ENCODE measurements at regions not wholly inside any gene's neighbourhood (a gene's known extent, or its start where the extent isn't known, plus 50 kb on each side); places are given as distances from the start of the nearest gene placed in this dataset.

- DNase-seq = no peak
Measured at GRCh38 chr3:28835249-28835648, 445.6 kb upstream of the RBMS3 start.

- DNase-seq = no peak
Measured at GRCh38 chr3:28835751-28836150, 445.1 kb upstream of the RBMS3 start.

GRCh38 chr3:28836199-28836598 is 444.7 kb upstream of the RBMS3 start:
- DNase-seq = no peak

- no peak for DNase-seq
Measured at GRCh38 chr3:28840976-28841376, 439.9 kb upstream of the RBMS3 start.

GRCh38 chr3:28841441-28841840 is 439.4 kb upstream of the RBMS3 start:
- no peak for DNase-seq

GRCh38 chr3:28844298-28845005 is 436.4 kb upstream of the RBMS3 start:
- no peak for DNase-seq

- no peak for DNase-seq
Measured at GRCh38 chr3:28845006-28845324, 435.9 kb upstream of the RBMS3 start.

- DNase-seq = no peak
Measured at GRCh38 chr3:28846971-28847478, 433.8 kb upstream of the RBMS3 start.

- DNase-seq = no peak
Measured at GRCh38 chr3:28847736-28848135, 433.1 kb upstream of the RBMS3 start.

GRCh38 chr3:28850186-28850585 is 430.7 kb upstream of the RBMS3 start:
- no peak for DNase-seq

GRCh38 chr3:28853830-28854229 is 427.0 kb upstream of the RBMS3 start:
- DNase-seq = peak in 1 of 2 donors; percentile 17

- DNase-seq = no peak
Measured at GRCh38 chr3:28856796-28857195, 424.1 kb upstream of the RBMS3 start.

- no peak for DNase-seq
Measured at GRCh38 chr3:28859897-28860296, 421.0 kb upstream of the RBMS3 start.

GRCh38 chr3:28860307-28860706 is 420.6 kb upstream of the RBMS3 start:
- DNase-seq = peak in 1 of 2 donors; percentile 40

- peak in 1 of 2 donors; percentile 52 for DNase-seq
Measured at GRCh38 chr3:28863186-28863585, 417.7 kb upstream of the RBMS3 start.

GRCh38 chr3:28867836-28868235 is 413.0 kb upstream of the RBMS3 start:
- DNase-seq = no peak

GRCh38 chr3:28868897-28869296 is 412.0 kb upstream of the RBMS3 start:
- no peak for DNase-seq

- DNase-seq = no peak
Measured at GRCh38 chr3:28877912-28878311, 403.0 kb upstream of the RBMS3 start.

GRCh38 chr3:28890373-28890772 is 390.5 kb upstream of the RBMS3 start:
- no peak for DNase-seq

- DNase-seq = no peak
Measured at GRCh38 chr3:28891485-28891884, 389.4 kb upstream of the RBMS3 start.

GRCh38 chr3:28900301-28900700 is 380.6 kb upstream of the RBMS3 start:
- DNase-seq = no peak

- DNase-seq = no peak
Measured at GRCh38 chr3:28901018-28901417, 379.9 kb upstream of the RBMS3 start.

GRCh38 chr3:28903171-28903601 is 377.7 kb upstream of the RBMS3 start:
- no peak for DNase-seq

GRCh38 chr3:28905798-28906197 is 375.1 kb upstream of the RBMS3 start:
- DNase-seq = no peak
